ENCODE measurements at regions not wholly inside any gene's neighbourhood (a gene's known extent, or its start where the extent isn't known, plus 50 kb on each side); places are given as distances from the start of the nearest gene placed in this dataset.

DNA sequence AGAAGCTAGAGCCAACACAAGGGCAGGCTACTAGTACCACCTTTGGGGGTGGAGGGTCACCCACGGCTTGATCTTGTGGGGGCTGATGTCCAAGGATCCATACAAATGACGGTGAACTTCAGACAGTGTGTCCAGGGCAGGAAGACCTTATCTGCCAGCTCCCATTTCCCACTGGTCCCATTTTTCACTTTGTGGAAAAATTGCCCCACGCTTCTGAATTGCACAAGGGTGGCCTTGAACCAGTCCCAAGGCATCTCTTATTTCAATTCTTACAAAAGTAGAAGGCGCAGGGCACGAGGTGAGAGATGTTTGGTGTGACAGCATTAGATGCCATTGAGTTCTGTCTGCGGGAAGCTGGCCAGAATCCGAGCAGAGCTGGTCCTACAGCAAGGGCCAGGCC is 252.7 kb upstream of the CELF2 start:
- Mint-ChIP-seq H3K4me3 (no peak overlapping the region), H3K27me3 (peaks cover 31% of the 10 kb centered on the region), H3K4me1 (no peaks in the 10 kb centered on the region), H3K36me3 (ENCODE audit: low read depth) (no peaks in the 10 kb centered on the region), H3K27ac (no peak overlapping the region)
- H3K9me3 ChIP-seq (ENCODE audit: control insufficient read depth, low read length, poor library complexity, severe bottlenecking) = no peaks in the 10 kb centered on the region
- DNase-seq (no peak), ATAC-seq (no peak)

DNA sequence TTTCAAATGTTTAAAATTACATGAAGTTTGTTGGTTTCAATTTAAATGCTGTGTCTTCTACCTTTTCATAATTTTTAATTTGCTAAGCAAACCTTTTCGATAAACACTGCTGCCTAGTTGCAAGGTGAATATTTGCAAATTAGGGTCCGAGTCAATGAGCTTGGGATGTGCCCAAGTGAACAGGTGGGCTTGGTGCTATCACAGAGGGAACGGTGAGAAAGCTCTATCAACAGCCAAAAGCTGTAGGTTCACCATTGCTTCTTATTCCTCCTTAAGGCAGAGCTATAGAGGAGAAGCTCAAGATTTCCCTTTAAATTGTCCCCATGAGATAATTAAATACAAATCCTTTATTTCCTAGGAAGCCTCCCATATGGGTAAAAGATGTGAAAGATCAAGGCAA is 245.3 kb upstream of the CELF2 start:
- peaks cover 3% of the 10 kb centered on the region for H3K36me3 Mint-ChIP-seq (ENCODE audit: low read depth)
- H3K9me3 ChIP-seq (ENCODE audit: control insufficient read depth, low read length, poor library complexity, severe bottlenecking) = no peaks in the 10 kb centered on the region
- no peak overlapping the region for H3K27ac Mint-ChIP-seq
- DNase-seq (no peak), ATAC-seq (no peak)
- H3K4me3 Mint-ChIP-seq = no peak overlapping the region
- peaks cover 33% of the 10 kb centered on the region for H3K27me3 Mint-ChIP-seq
- no peaks in the 10 kb centered on the region for H3K4me1 Mint-ChIP-seq

DNA sequence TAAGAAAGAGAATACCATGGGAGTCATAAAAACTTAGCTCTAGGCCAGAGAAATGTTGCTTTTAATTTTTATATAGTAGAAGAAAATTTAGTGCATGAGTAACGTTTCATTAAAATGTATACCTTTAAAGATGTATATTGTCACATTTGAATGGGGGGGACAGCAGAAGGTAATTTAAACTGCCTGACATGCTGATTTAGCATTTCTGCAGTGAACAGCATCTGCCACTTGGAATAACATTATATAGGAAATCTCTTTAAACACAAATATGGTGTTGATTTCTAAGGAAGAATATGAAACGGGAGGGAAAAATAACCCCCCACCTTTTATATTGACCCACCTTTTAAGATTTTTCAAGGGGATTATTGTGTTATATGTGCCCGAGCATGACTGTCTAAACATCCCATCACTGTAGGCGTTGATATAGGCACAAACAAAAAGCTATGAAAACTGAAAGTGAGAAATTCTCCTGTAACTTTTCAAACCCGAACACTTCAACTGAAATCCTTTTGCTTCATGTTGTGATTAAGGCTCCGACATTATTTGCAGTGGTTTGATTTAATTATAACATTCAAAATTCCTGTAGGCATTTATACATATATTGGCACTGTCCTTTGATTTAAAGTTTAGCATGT is 244.7 kb upstream of the CELF2 start:
- H3K4me1 Mint-ChIP-seq = no peaks in the 10 kb centered on the region
- ATAC-seq = no peak
- no peak overlapping the region for H3K4me3 Mint-ChIP-seq
- peaks cover 7% of the 10 kb centered on the region for H3K36me3 Mint-ChIP-seq (ENCODE audit: low read depth)
- no peak for DNase-seq
- H3K9me3 ChIP-seq (ENCODE audit: control insufficient read depth, low read length, poor library complexity, severe bottlenecking) = no peaks in the 10 kb centered on the region
- peaks cover 38% of the 10 kb centered on the region for H3K27me3 Mint-ChIP-seq
- H3K27ac Mint-ChIP-seq = no peak overlapping the region

DNA sequence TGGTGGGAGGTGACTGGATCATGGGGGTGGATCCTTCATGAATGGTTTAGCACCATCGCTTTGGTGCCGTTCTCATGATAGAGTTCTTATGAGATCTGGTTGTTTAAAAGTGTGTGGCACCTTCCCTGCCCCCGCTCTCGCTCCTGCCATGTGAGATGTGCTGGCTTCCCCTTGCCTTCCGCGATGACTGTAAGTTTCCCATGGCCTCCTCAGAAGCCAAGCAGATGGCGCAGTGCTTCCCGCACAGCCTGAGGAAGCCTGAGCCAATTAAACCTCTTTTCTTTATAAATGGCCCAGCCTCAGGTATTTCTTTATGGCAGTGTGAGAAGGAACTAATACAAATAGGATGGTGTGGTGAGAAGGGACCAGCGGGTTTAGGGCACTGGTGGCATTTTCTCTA is 243.3 kb upstream of the CELF2 start:
- Mint-ChIP-seq H3K27me3 (peaks cover 38% of the 10 kb centered on the region), H3K4me3 (no peak overlapping the region), H3K36me3 (ENCODE audit: low read depth) (peaks cover 7% of the 10 kb centered on the region), H3K4me1 (peaks cover 2% of the 10 kb centered on the region), H3K27ac (no peak overlapping the region)
- ATAC-seq (no peak), DNase-seq (no peak)
- H3K9me3 ChIP-seq (ENCODE audit: control insufficient read depth, low read length, poor library complexity, severe bottlenecking) = no peaks in the 10 kb centered on the region

DNA sequence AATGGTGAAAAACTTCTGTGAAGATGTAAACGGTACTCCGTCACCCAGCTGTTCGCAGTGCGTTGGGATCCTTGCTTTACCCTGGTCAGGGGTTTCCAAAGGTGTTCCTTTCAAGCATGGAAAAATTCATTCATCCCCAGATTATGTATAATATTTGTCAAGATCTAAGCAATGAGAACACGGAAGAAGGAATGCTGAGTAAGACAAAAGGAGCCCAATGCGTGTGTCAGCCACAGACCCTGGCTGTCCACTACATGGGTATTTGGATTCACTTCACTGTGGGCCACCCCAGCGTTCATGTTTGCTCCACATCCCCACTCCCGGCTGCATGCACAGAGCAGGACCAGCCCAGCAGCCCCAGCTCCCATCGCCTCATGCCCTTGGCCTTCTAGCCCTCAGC is 241.3 kb upstream of the CELF2 start:
- Mint-ChIP-seq H3K4me1 (peaks cover 2% of the 10 kb centered on the region), H3K27me3 (peaks cover 38% of the 10 kb centered on the region), H3K4me3 (no peak overlapping the region), H3K27ac (no peak overlapping the region), H3K36me3 (ENCODE audit: low read depth) (peaks cover 7% of the 10 kb centered on the region)
- H3K9me3 ChIP-seq (ENCODE audit: control insufficient read depth, low read length, poor library complexity, severe bottlenecking) = no peaks in the 10 kb centered on the region
- ATAC-seq = no peak
- DNase-seq = no peak

DNA sequence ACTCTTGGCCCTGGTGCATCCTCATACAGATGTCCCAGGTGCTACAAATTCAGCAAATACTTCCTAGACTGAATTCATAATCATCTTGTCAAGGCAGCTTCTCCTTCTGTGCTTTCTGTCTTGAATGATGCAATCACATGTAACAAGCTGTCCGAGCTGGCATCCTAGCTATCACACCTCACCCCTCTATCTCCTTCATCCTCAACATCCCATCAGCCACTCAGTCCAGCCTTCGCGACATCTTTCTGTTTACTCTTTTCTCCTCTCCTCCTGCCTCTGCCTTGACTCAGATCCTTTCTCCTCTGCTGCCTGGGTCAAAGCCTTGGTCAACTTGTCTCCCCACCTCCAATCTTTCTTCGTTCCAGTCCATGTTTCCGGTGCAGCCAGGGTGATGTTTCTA is 240.4 kb upstream of the CELF2 start:
- peaks cover 2% of the 10 kb centered on the region for H3K4me1 Mint-ChIP-seq
- peaks cover 37% of the 10 kb centered on the region for H3K27me3 Mint-ChIP-seq
- DNase-seq (no peak), ATAC-seq (no peak)
- H3K9me3 ChIP-seq (ENCODE audit: control insufficient read depth, low read length, poor library complexity, severe bottlenecking) = no peaks in the 10 kb centered on the region
- no peak overlapping the region for H3K27ac Mint-ChIP-seq
- H3K36me3 Mint-ChIP-seq (ENCODE audit: low read depth) = peaks cover 7% of the 10 kb centered on the region
- no peak overlapping the region for H3K4me3 Mint-ChIP-seq

DNA sequence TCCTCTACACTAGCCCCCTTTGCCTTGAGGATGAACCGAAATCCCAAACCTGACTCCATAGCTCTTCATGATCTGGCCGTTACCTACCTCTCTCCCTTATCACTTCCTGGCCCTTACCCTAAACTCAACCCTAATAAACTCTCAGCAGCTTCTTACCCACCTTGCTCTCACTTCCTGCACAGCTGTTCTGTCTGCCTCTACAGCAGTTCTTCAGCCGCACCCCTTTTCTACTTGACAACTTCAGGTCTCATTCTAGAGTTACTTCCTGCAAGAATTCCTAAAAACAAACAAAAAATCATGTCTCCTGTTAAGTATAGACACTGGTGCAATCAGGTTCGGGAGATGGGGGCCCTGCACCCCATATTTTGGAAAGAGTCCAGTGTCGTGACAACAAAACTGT is 239.9 kb upstream of the CELF2 start:
- no peak overlapping the region for H3K27ac Mint-ChIP-seq
- no peaks in the 10 kb centered on the region for H3K9me3 ChIP-seq (ENCODE audit: control insufficient read depth, low read length, poor library complexity, severe bottlenecking)
- peaks cover 38% of the 10 kb centered on the region for H3K27me3 Mint-ChIP-seq
- DNase-seq = no peak
- peaks cover 2% of the 10 kb centered on the region for H3K4me1 Mint-ChIP-seq
- H3K4me3 Mint-ChIP-seq = no peak overlapping the region
- peaks cover 7% of the 10 kb centered on the region for H3K36me3 Mint-ChIP-seq (ENCODE audit: low read depth)
- ATAC-seq = no peak

DNA sequence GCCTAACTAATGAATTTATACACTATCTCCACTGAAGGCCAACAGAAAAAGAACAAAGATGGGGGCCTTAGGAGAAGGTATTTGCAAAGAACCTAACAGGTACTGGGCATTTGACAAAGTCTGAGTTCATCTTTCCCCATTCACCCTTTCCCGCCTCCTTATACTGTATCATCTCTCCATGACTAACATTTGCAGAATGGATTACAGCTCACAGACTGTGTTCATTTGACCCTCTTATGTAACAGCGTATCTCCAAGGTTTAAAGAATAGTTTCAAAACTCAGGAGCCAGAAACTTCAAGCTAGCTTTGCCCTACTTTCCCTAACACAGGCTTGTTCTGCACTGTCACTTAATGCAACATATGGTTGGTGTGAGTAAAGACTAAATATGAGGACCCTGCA is 238.7 kb upstream of the CELF2 start:
- no peak for ATAC-seq
- peaks cover 39% of the 10 kb centered on the region for H3K27me3 Mint-ChIP-seq
- no peak for DNase-seq
- H3K9me3 ChIP-seq (ENCODE audit: control insufficient read depth, low read length, poor library complexity, severe bottlenecking) = no peaks in the 10 kb centered on the region
- peaks cover 7% of the 10 kb centered on the region for H3K36me3 Mint-ChIP-seq (ENCODE audit: low read depth)
- H3K4me1 Mint-ChIP-seq = peaks cover 2% of the 10 kb centered on the region
- H3K27ac Mint-ChIP-seq = no peak overlapping the region
- H3K4me3 Mint-ChIP-seq = no peak overlapping the region

DNA sequence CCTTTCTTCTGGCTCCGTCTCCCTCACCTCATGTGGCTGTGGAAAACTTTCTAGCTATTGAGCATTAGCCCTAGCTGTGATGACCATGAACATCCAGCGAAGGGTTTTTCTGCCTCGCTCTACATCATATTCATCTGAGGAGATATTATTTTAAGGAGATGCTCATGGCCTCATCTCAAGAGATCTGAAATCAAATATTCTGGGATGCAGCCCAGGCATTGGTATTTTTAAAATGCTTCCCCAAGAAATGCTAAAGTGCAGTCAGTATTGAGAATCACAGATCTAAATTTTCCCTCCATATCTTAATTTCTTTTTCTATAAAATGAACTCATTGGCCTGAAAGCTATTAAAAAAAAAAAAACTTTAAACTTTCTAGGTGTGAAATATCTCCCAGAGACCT is 238.2 kb upstream of the CELF2 start:
- H3K4me1 Mint-ChIP-seq = peaks cover 2% of the 10 kb centered on the region
- H3K27me3 Mint-ChIP-seq = peaks cover 39% of the 10 kb centered on the region
- peaks cover 7% of the 10 kb centered on the region for H3K36me3 Mint-ChIP-seq (ENCODE audit: low read depth)
- no peaks in the 10 kb centered on the region for H3K9me3 ChIP-seq (ENCODE audit: control insufficient read depth, low read length, poor library complexity, severe bottlenecking)
- DNase-seq (no peak), ATAC-seq (no peak)
- H3K27ac Mint-ChIP-seq = no peak overlapping the region
- H3K4me3 Mint-ChIP-seq = no peak overlapping the region

DNA sequence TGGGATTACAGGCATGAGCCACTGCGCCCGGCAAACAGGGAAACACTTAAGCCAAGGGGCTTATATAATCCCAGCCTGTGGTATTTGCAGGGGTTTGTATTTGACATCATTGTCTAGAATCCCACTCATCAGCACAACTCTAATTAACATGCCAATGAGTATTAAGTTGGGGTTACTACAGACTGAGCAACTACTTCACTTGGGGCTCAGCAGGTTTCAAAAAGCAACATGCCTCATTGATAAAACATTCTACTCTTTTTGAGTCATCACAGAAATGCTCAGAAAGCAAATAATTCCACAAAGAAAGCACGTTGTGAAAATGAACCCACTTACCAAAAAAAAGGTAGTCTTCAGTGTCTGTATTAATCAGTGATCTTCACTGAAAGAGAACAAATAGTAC is 236.9 kb upstream of the CELF2 start:
- DNase-seq (no peak), ATAC-seq (no peak)
- H3K27ac Mint-ChIP-seq = no peak overlapping the region
- H3K36me3 Mint-ChIP-seq (ENCODE audit: low read depth) = peaks cover 7% of the 10 kb centered on the region
- peaks cover 4% of the 10 kb centered on the region for H3K4me1 Mint-ChIP-seq
- H3K4me3 Mint-ChIP-seq = no peak overlapping the region
- peaks cover 42% of the 10 kb centered on the region for H3K27me3 Mint-ChIP-seq
- H3K9me3 ChIP-seq (ENCODE audit: control insufficient read depth, low read length, poor library complexity, severe bottlenecking) = no peaks in the 10 kb centered on the region

DNA sequence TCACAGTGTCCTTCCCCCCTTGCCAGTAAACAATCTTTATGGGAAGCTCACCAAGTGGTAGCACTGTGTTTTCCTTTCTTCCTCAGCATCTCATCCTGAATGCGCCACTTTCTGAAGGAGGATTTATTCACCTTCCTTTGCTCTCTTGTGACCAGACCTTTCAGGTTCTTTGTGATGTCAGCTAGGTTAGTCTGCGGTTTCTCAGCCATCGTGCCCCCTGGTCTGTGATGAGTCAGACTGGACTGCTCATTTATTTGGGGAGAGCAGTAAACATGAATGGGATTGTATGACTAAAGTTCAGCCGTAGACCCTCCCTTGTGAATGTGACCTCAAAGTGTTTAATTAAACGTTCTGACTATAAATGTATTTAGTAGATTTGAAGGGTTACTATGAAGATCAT is 235.1 kb upstream of the CELF2 start:
- Mint-ChIP-seq H3K4me3 (no peak overlapping the region), H3K36me3 (ENCODE audit: low read depth) (peaks cover 2% of the 10 kb centered on the region), H3K27me3 (peaks cover 35% of the 10 kb centered on the region), H3K4me1 (peaks cover 6% of the 10 kb centered on the region), H3K27ac (no peak overlapping the region)
- ATAC-seq (no peak), DNase-seq (no peak)
- H3K9me3 ChIP-seq (ENCODE audit: control insufficient read depth, low read length, poor library complexity, severe bottlenecking) = no peaks in the 10 kb centered on the region

DNA sequence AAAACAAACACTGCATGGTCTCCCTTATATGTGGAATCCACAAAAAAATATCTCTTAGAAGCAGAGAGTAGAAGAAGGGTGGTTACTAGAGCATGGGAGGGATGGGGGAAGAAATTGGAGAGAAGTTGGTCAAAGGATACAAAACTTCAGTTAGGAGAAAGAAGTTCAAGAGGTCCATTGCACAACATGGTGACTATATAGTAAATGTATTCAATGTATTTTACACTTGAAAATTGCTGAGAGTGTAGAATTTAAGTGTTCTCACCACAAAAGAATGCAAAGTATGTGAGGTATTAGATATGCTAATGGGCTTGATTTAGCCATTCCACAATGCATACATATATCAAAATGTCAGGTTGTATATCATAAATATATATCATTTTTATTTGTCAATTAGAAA is 232.0 kb upstream of the CELF2 start:
- DNase-seq (no peak), ATAC-seq (no peak)
- peaks cover 15% of the 10 kb centered on the region for H3K27me3 Mint-ChIP-seq
- H3K36me3 Mint-ChIP-seq (ENCODE audit: low read depth) = no peaks in the 10 kb centered on the region
- no peak overlapping the region for H3K4me3 Mint-ChIP-seq
- no peaks in the 10 kb centered on the region for H3K9me3 ChIP-seq (ENCODE audit: control insufficient read depth, low read length, poor library complexity, severe bottlenecking)
- H3K4me1 Mint-ChIP-seq = peaks cover 4% of the 10 kb centered on the region
- no peak overlapping the region for H3K27ac Mint-ChIP-seq

DNA sequence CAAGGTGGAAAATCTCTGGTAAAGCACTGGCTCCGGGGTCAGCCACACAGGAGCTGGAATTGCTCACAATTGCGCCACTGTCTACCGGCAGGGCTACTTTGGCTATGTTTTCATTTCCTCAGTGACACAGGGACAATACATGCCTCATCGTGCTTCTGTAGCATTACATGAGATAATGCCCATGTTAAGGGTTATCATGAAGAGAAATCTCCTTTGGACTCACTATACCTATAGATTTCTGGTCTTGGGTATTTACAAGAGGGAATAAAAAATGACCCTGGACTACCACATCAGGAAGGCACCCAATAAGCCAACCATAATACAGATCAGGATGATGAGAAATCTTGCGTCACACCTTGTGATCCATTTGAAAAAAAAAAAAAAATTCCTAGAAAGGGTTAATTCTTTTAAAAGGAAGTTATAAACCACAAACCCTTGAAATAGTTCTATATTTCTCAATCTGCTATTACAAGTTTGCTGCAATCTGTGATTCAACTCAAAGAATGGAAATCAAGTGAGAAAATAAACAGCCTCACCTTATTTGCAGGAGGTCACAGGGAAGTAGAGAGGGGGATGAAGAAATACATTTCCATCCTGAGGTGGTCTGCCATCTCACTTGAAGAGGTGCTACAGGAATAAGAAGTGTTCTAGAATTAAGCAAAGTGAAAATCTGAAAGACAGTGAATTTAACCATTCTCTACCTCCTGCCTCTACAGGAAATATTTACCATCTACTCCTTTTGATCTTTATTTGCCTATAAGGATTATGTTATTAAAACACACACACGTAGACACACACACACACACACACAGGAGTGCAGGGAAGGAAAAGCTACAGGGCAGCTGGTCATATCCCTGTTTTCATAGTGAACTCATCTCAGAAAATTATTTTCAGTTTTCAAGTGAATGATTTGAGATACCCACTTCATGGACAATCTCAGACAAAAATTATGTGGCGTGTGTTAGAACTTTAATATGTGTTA is 231.3 kb upstream of the CELF2 start:
- peaks cover 4% of the 10 kb centered on the region for H3K4me1 Mint-ChIP-seq
- H3K27ac Mint-ChIP-seq = no peak overlapping the region
- no peaks in the 10 kb centered on the region for H3K9me3 ChIP-seq (ENCODE audit: control insufficient read depth, low read length, poor library complexity, severe bottlenecking)
- DNase-seq (no peak), ATAC-seq (no peak)
- no peaks in the 10 kb centered on the region for H3K36me3 Mint-ChIP-seq (ENCODE audit: low read depth)
- H3K4me3 Mint-ChIP-seq = no peak overlapping the region
- peaks cover 15% of the 10 kb centered on the region for H3K27me3 Mint-ChIP-seq

DNA sequence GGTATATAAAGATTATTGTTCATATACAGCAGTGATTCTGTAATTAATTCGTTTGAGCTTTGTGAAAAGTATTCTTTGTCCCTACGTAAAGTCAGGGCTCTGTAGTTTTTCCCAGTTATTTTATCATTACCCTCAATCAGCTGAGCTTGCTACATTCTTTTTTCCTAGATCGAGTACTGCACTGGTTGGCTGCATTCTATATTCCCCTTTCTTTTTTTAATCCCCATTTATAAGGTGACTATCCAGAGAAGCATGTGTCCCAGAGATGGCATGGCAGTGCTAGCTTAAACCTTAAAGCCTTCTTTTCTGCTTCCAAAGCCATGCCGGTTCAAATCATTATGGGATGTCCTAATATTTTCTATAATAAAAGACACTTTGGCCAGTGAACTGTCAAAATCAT is 230.1 kb upstream of the CELF2 start:
- ATAC-seq = no peak
- Mint-ChIP-seq H3K27me3 (peaks cover 22% of the 10 kb centered on the region), H3K4me3 (no peak overlapping the region), H3K4me1 (peaks cover 4% of the 10 kb centered on the region), H3K36me3 (ENCODE audit: low read depth) (no peaks in the 10 kb centered on the region), H3K27ac (no peak overlapping the region)
- no peaks in the 10 kb centered on the region for H3K9me3 ChIP-seq (ENCODE audit: control insufficient read depth, low read length, poor library complexity, severe bottlenecking)
- DNase-seq = no peak
